ENCODE measurements at regions not wholly inside any gene's neighbourhood (a gene's known extent, or its start where the extent isn't known, plus 50 kb on each side); places are given as distances from the start of the nearest gene placed in this dataset.

GRCh38 chr2:163185160-163185559 is 346.6 kb upstream of the KCNH7 start:
- Histone ChIP-seq H3K9me2 (ENCODE audit: insufficient read depth, low read length) (no peaks in the 10 kb centered on the region), H3K27me3 (ENCODE audit: insufficient read depth, low read depth, low read length) (no peaks in the 10 kb centered on the region), H3K27ac (ENCODE audit: low read length) (no peak overlapping the region), H3K4me3 (ENCODE audit: low read length) (no peak overlapping the region), H2AFZ (ENCODE audit: low read depth, low read length) (no peak overlapping the region), H3K9ac (ENCODE audit: low read length) (no peak overlapping the region), H3K4me2 (ENCODE audit: low read length) (no peak overlapping the region), H3K36me3 (ENCODE audit: insufficient read depth, low read length) (no peaks in the 10 kb centered on the region), H3K9me3 (ENCODE audit: low read length) (no peaks in the 10 kb centered on the region), H3K79me2 (replicated peaks; ENCODE audit: insufficient read depth, low read length) (no peaks in the 10 kb centered on the region), H3F3A (ENCODE audit: insufficient read depth, low read length, poor library complexity, severe bottlenecking) (no peaks in the 10 kb centered on the region), H4K20me1 (ENCODE audit: insufficient read depth) (no peaks in the 10 kb centered on the region)
- TF ChIP-seq CTCF (IDR thresholded peaks at IDR 0.05; ENCODE audit: poor library complexity, severe bottlenecking) (no peak), MXI1 (conservative IDR thresholded peaks at IDR 0.05; ENCODE audit: poor library complexity, severe bottlenecking) (no peak), RAD21 (conservative IDR thresholded peaks at IDR 0.05) (no peak), POLR2AphosphoS5 (IDR thresholded peaks at IDR 0.05) (no peak), EP300 (conservative IDR thresholded peaks at IDR 0.05; ENCODE audit: poor library complexity, severe bottlenecking) (no peak), SMC3 (conservative IDR thresholded peaks at IDR 0.05; ENCODE audit: poor library complexity) (no peak), REST (IDR thresholded peaks at IDR 0.05; ENCODE audit: borderline replicate concordance) (no peak), TAF1 (IDR thresholded peaks at IDR 0.05; ENCODE audit: low read depth) (no peak), EZH2 (IDR thresholded peaks at IDR 0.05; ENCODE audit: borderline replicate concordance, insufficient read depth, low read length, poor library complexity, severe bottlenecking) (no peak)

- H3K9me2 ChIP-seq (ENCODE audit: insufficient read depth, low read length), result no peaks in the 10 kb centered on the region
- no peak overlapping the region for H3K4me3 ChIP-seq (ENCODE audit: low read length)
- TF ChIP-seq TAF1 (IDR thresholded peaks at IDR 0.05; ENCODE audit: low read depth), result no peak
- no peak for TF ChIP-seq EP300 (conservative IDR thresholded peaks at IDR 0.05; ENCODE audit: poor library complexity, severe bottlenecking)
- no peak for TF ChIP-seq EZH2 (IDR thresholded peaks at IDR 0.05; ENCODE audit: borderline replicate concordance, insufficient read depth, low read length, poor library complexity, severe bottlenecking)
- TF ChIP-seq POLR2AphosphoS5 (IDR thresholded peaks at IDR 0.05), result no peak
- TF ChIP-seq CTCF (IDR thresholded peaks at IDR 0.05; ENCODE audit: poor library complexity, severe bottlenecking), result peak; percentile 73
- peak; percentile 81 for TF ChIP-seq SMC3 (conservative IDR thresholded peaks at IDR 0.05; ENCODE audit: poor library complexity)
- TF ChIP-seq REST (IDR thresholded peaks at IDR 0.05; ENCODE audit: borderline replicate concordance), result no peak
- TF ChIP-seq RAD21 (conservative IDR thresholded peaks at IDR 0.05), result peak; percentile 74
- no peak for TF ChIP-seq MXI1 (conservative IDR thresholded peaks at IDR 0.05; ENCODE audit: poor library complexity, severe bottlenecking)
- H3F3A ChIP-seq (ENCODE audit: insufficient read depth, low read length, poor library complexity, severe bottlenecking), result no peaks in the 10 kb centered on the region
- H3K79me2 ChIP-seq (replicated peaks; ENCODE audit: insufficient read depth, low read length), result no peaks in the 10 kb centered on the region
- H3K9ac ChIP-seq (ENCODE audit: low read length), result no peak overlapping the region
- H3K27me3 ChIP-seq (ENCODE audit: insufficient read depth, low read depth, low read length), result no peaks in the 10 kb centered on the region
- H3K27ac ChIP-seq (ENCODE audit: low read length), result no peak overlapping the region
- H4K20me1 ChIP-seq (ENCODE audit: insufficient read depth), result no peaks in the 10 kb centered on the region
- no peaks in the 10 kb centered on the region for H3K36me3 ChIP-seq (ENCODE audit: insufficient read depth, low read length)
- no peak overlapping the region for H3K4me2 ChIP-seq (ENCODE audit: low read length)
- no peak overlapping the region for H2AFZ ChIP-seq (ENCODE audit: low read depth, low read length)
- no peaks in the 10 kb centered on the region for H3K9me3 ChIP-seq (ENCODE audit: low read length)
These were observed 344.3 kb upstream of the KCNH7 start for GRCh38 chr2:163182764-163183354.
